Mucosa of rectum (tissue), 2 donors: ENCODE measurements at regions not wholly inside any gene's neighbourhood (a gene's known extent, or its start where the extent isn't known, plus 50 kb on each side); places are given as distances from the start of the nearest gene placed in this dataset.

Source experiments
- H3K27ac ChIP-seq, 2 donors: one replicate each; pipeline ENCODE4 v1.7.0; 2013; ENCODE audit warnings: inconsistent platforms in 2 of 2, low read depth in 2 of 2, low read length in 2 of 2
- H3K27me3 ChIP-seq, 2 donors: one replicate each; pipeline ENCODE4 v1.7.0; 2013; ENCODE audit warnings: low read length in 2 of 2; ENCODE audit not compliant: control insufficient read depth in 2 of 2, insufficient read depth in 2 of 2
- H3K36me3 ChIP-seq, 2 donors: one replicate each; pipeline ENCODE4 v1.7.0; 2013; ENCODE audit warnings: low read length in 2 of 2; ENCODE audit not compliant: control insufficient read depth in 2 of 2, insufficient read depth in 2 of 2
- H3K4me1 ChIP-seq, 2 donors: one replicate each; pipeline ENCODE4 v1.7.0; 2013; ENCODE audit warnings: low read length in 2 of 2, mild to moderate bottlenecking in 1 of 2; ENCODE audit not compliant: control insufficient read depth in 2 of 2, insufficient read depth in 2 of 2
- H3K4me3 ChIP-seq, 2 donors: one replicate each; pipeline ENCODE4 v1.7.0; 2013; ENCODE audit warnings: low read length in 2 of 2
- H3K9ac ChIP-seq, 2 donors: one replicate each; pipeline ENCODE4 v1.7.0; 2013; ENCODE audit warnings: low read length in 2 of 2, low read depth in 1 of 2, mild to moderate bottlenecking in 1 of 2
- H3K9me3 ChIP-seq, 2 donors: one replicate each; pipeline ENCODE4 v1.7.0; 2013; ENCODE audit warnings: low read length in 2 of 2; ENCODE audit not compliant: control insufficient read depth in 2 of 2
- donor health status: healthy.
- donor health status: Normal muscosa, but diverticular disease.

- no peaks in the 10 kb centered on the region for H3K4me1 ChIP-seq
These were observed 338.5 kb upstream of the SPTLC3 start for GRCh38 chr20:12670301-12670700.

GRCh38 chr20:12673352-12673751 lies 335.4 kb upstream of the SPTLC3 start:
- no peaks in the 10 kb centered on the region for H3K4me1 ChIP-seq
- H3K9ac ChIP-seq: no peak overlapping the region
- H3K27me3 ChIP-seq: no peaks in the 10 kb centered on the region
- H3K27ac ChIP-seq: no peak overlapping the region
- H3K9me3 ChIP-seq: no peaks in the 10 kb centered on the region
- no peak overlapping the region for H3K4me3 ChIP-seq
- no peaks in the 10 kb centered on the region for H3K36me3 ChIP-seq

More at GRCh38 chr20:12670301-12670700, 338.5 kb upstream of the SPTLC3 start:
- no peak overlapping the region for H3K4me3 ChIP-seq
- no peak overlapping the region for H3K9ac ChIP-seq
- H3K9me3 ChIP-seq: no peaks in the 10 kb centered on the region
- H3K27me3 ChIP-seq: no peaks in the 10 kb centered on the region
- H3K36me3 ChIP-seq: no peaks in the 10 kb centered on the region
- no peak overlapping the region for H3K27ac ChIP-seq

GRCh38 chr20:12677925-12678324 lies 330.8 kb upstream of the SPTLC3 start:
- no peak overlapping the region for H3K4me3 ChIP-seq
- H3K9me3 ChIP-seq: no peaks in the 10 kb centered on the region
- H3K36me3 ChIP-seq: no peaks in the 10 kb centered on the region
- no peaks in the 10 kb centered on the region for H3K4me1 ChIP-seq
- H3K27me3 ChIP-seq: no peaks in the 10 kb centered on the region
- H3K9ac ChIP-seq: no peak overlapping the region
- no peak overlapping the region for H3K27ac ChIP-seq

- Histone ChIP-seq H3K9me3 (no peaks in the 10 kb centered on the region), H3K27ac (no peak overlapping the region), H3K27me3 (no peaks in the 10 kb centered on the region), H3K4me1 (no peaks in the 10 kb centered on the region), H3K9ac (no peak overlapping the region), H3K4me3 (no peak overlapping the region), H3K36me3 (no peaks in the 10 kb centered on the region)
These were observed 329.3 kb upstream of the SPTLC3 start for GRCh38 chr20:12679447-12679846.

- Histone ChIP-seq H3K27ac (no peak overlapping the region), H3K9ac (no peak overlapping the region), H3K27me3 (no peaks in the 10 kb centered on the region), H3K4me1 (no peaks in the 10 kb centered on the region), H3K9me3 (no peaks in the 10 kb centered on the region), H3K4me3 (no peak overlapping the region), H3K36me3 (no peaks in the 10 kb centered on the region)
These were observed 326.2 kb upstream of the SPTLC3 start for GRCh38 chr20:12682613-12683012.

- no peaks in the 10 kb centered on the region for H3K9me3 ChIP-seq
- H3K4me3 ChIP-seq: no peak overlapping the region
- no peak overlapping the region for H3K27ac ChIP-seq
- H3K27me3 ChIP-seq: no peaks in the 10 kb centered on the region
- H3K9ac ChIP-seq: no peak overlapping the region
- no peaks in the 10 kb centered on the region for H3K4me1 ChIP-seq
- H3K36me3 ChIP-seq: no peaks in the 10 kb centered on the region
These were observed 321.3 kb upstream of the SPTLC3 start for GRCh38 chr20:12687476-12687875.

GRCh38 chr20:12695937-12696336 lies 312.8 kb upstream of the SPTLC3 start:
- H3K36me3 ChIP-seq: no peaks in the 10 kb centered on the region
- no peaks in the 10 kb centered on the region for H3K4me1 ChIP-seq
- no peaks in the 10 kb centered on the region for H3K27me3 ChIP-seq
- H3K9me3 ChIP-seq: no peaks in the 10 kb centered on the region
- H3K27ac ChIP-seq: no peak overlapping the region
- no peak overlapping the region for H3K4me3 ChIP-seq
- no peak overlapping the region for H3K9ac ChIP-seq

GRCh38 chr20:12698817-12699216 lies 310.0 kb upstream of the SPTLC3 start:
- no peaks in the 10 kb centered on the region for H3K9me3 ChIP-seq
- H3K9ac ChIP-seq: no peak overlapping the region
- H3K36me3 ChIP-seq: no peaks in the 10 kb centered on the region
- no peak overlapping the region for H3K4me3 ChIP-seq
- no peak overlapping the region for H3K27ac ChIP-seq
- H3K27me3 ChIP-seq: no peaks in the 10 kb centered on the region
- H3K4me1 ChIP-seq: no peaks in the 10 kb centered on the region

- Histone ChIP-seq H3K9me3 (no peaks in the 10 kb centered on the region), H3K4me3 (no peak overlapping the region), H3K9ac (no peak overlapping the region), H3K27me3 (no peaks in the 10 kb centered on the region), H3K36me3 (no peaks in the 10 kb centered on the region), H3K27ac (no peak overlapping the region), H3K4me1 (no peaks in the 10 kb centered on the region)
These were observed 309.2 kb upstream of the SPTLC3 start for GRCh38 chr20:12699374-12700228.

GRCh38 chr20:12700701-12701100 lies 308.1 kb upstream of the SPTLC3 start:
- H3K9ac ChIP-seq: no peak overlapping the region
- no peak overlapping the region for H3K27ac ChIP-seq
- no peaks in the 10 kb centered on the region for H3K27me3 ChIP-seq
- H3K4me3 ChIP-seq: no peak overlapping the region
- H3K36me3 ChIP-seq: no peaks in the 10 kb centered on the region
- H3K9me3 ChIP-seq: no peaks in the 10 kb centered on the region
- no peaks in the 10 kb centered on the region for H3K4me1 ChIP-seq
